GM18519 (cell line): ENCODE measurements at regions not wholly inside any gene's neighbourhood (a gene's known extent, or its start where the extent isn't known, plus 50 kb on each side); places are given as distances from the start of the nearest gene placed in this dataset.
"Not testable (repeated sequence)": the region's sequence is repeated elsewhere in the genome, so short reads cannot be mapped to it uniquely, and the experiment has no call there.

Experiments
- ATAC-seq: cut with Tn5 transposase; IDR thresholded peaks from one replicate; pipeline ENCODE4 v1.9.1; 2021; ENCODE audit warnings: mild to moderate bottlenecking, moderate library complexity; ENCODE audit not compliant: unreplicated experiment, low FRiP score

GRCh38 chr12:127146991-127147718 lies 1119.8 kb upstream of the TMEM132C start:
- no peak for ATAC-seq

- no peak for ATAC-seq
Observed at GRCh38 chr12:127147724-127148123, 1119.2 kb upstream of the TMEM132C start.

GRCh38 chr12:127148318-127148717 lies 1118.7 kb upstream of the TMEM132C start:
- no peak for ATAC-seq

- ATAC-seq: no peak
Observed at GRCh38 chr12:127149226-127149964, 1117.6 kb upstream of the TMEM132C start.

- ATAC-seq: peak; percentile 79
Observed at GRCh38 chr12:127150028-127150427, 1116.9 kb upstream of the TMEM132C start.

- ATAC-seq: peak; percentile 30
Observed at GRCh38 chr12:127150479-127150878, 1116.5 kb upstream of the TMEM132C start.

GRCh38 chr12:127150956-127151355 lies 1116.0 kb upstream of the TMEM132C start:
- ATAC-seq: no peak

- ATAC-seq: no peak
Observed at GRCh38 chr12:127153996-127154395, 1113.0 kb upstream of the TMEM132C start.

GRCh38 chr12:127154830-127155229 lies 1112.1 kb upstream of the TMEM132C start:
- not testable (repeated sequence) for ATAC-seq

GRCh38 chr12:127155935-127156619 lies 1110.9 kb upstream of the TMEM132C start:
- ATAC-seq: not testable (repeated sequence)

GRCh38 chr12:127157501-127158366 lies 1109.2 kb upstream of the TMEM132C start:
- not testable (repeated sequence) for ATAC-seq

- no peak for ATAC-seq
Observed at GRCh38 chr12:127158385-127159061, 1108.4 kb upstream of the TMEM132C start.

GRCh38 chr12:127161466-127161865 lies 1105.5 kb upstream of the TMEM132C start:
- no peak for ATAC-seq

GRCh38 chr12:127162307-127162706 lies 1104.7 kb upstream of the TMEM132C start:
- ATAC-seq: no peak

GRCh38 chr12:127162902-127163301 lies 1104.1 kb upstream of the TMEM132C start:
- peak; percentile 90 for ATAC-seq

GRCh38 chr12:127165567-127166392 lies 1101.2 kb upstream of the TMEM132C start:
- peak; percentile 40 for ATAC-seq

- no peak for ATAC-seq
Observed at GRCh38 chr12:127169321-127170181, 1097.4 kb upstream of the TMEM132C start.
